Stimulated activated naive CD8-positive, alpha-beta T cell treated with anti-CD3 and anti-CD28 coated beads, Interleukin-15, Interleukin-2, amounts not matched to agents 100 ng/mL and 50 ng/mL, for 24 hours (primary cell): ENCODE measurements at regions not wholly inside any gene's neighbourhood (a gene's known extent, or its start where the extent isn't known, plus 50 kb on each side); places are given as distances from the start of the nearest gene placed in this dataset.

Experiments
- H3K27ac Mint-ChIP-seq: one replicate; pipeline ENCODE4 v1.8.0; 2021; ENCODE audit warnings: mild to moderate bottlenecking, mixed read lengths
- H3K27me3 Mint-ChIP-seq: one replicate; pipeline ENCODE4 v1.8.0; 2021; ENCODE audit warnings: mixed read lengths
- H3K36me3 Mint-ChIP-seq: one replicate; pipeline ENCODE4 v1.8.0; 2021; ENCODE audit warnings: low read depth, mixed read lengths
- H3K4me1 Mint-ChIP-seq: one replicate; pipeline ENCODE4 v1.8.0; 2021; ENCODE audit warnings: low read depth, mixed read lengths
- H3K4me3 Mint-ChIP-seq: one replicate; pipeline ENCODE4 v1.8.0; 2021; ENCODE audit warnings: mild to moderate bottlenecking, mixed read lengths
- H3K9me3 Mint-ChIP-seq: one replicate; pipeline ENCODE4 v1.8.0; 2021; ENCODE audit warnings: mixed read lengths

GRCh38 chr6:21947731-21948386 lies 349.0 kb downstream of the PRL start:
- Mint-ChIP-seq H3K27me3 (peaks cover 7% of the 10 kb centered on the region), H3K4me1 (peaks cover 14% of the 10 kb centered on the region), H3K4me3 (no peak overlapping the region), H3K27ac (no peak overlapping the region), H3K36me3 (no peaks in the 10 kb centered on the region), H3K9me3 (no peaks in the 10 kb centered on the region)

- no peak overlapping the region for H3K4me3 Mint-ChIP-seq
- no peaks in the 10 kb centered on the region for H3K9me3 Mint-ChIP-seq
- H3K27ac Mint-ChIP-seq: no peak overlapping the region
- peaks cover 14% of the 10 kb centered on the region for H3K4me1 Mint-ChIP-seq
- H3K36me3 Mint-ChIP-seq: no peaks in the 10 kb centered on the region
- peaks cover 7% of the 10 kb centered on the region for H3K27me3 Mint-ChIP-seq
Measured at GRCh38 chr6:21949211-21949801, 347.5 kb downstream of the PRL start.

DNA sequence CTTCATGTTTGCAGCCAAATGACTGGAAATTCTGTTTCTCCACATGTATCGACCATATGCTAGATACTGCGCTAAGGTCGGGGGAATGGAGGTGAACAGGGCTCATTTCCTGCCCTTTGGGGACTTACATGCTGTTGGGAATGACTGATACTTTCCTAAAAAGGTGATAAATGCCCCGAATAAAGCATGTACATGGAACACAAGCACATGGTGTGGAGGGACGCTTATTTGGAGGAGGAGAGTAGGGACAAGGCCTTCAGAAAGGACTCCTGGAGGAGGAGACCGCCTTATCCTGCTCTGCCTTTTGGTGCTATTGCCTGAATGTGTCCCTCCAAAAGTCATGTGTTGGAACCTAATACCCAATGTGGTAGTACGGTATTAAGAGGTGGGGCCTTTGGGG lies 344.5 kb downstream of the PRL start:
- Mint-ChIP-seq H3K27ac (no peak overlapping the region), H3K9me3 (no peaks in the 10 kb centered on the region), H3K36me3 (no peaks in the 10 kb centered on the region)

GRCh38 chr6:21953831-21954801 lies 342.7 kb downstream of the PRL start:
- Mint-ChIP-seq H3K36me3 (no peaks in the 10 kb centered on the region), H3K27ac (no peak overlapping the region), H3K4me1 (peaks cover 9% of the 10 kb centered on the region), H3K9me3 (peaks cover 3% of the 10 kb centered on the region), H3K4me3 (no peak overlapping the region), H3K27me3 (peaks cover 3% of the 10 kb centered on the region)

More for the DNA sequence above, 344.5 kb downstream of the PRL start:
- Mint-ChIP-seq H3K27me3 (peaks cover 7% of the 10 kb centered on the region), H3K4me3 (no peak overlapping the region), H3K4me1 (peaks cover 14% of the 10 kb centered on the region)

DNA sequence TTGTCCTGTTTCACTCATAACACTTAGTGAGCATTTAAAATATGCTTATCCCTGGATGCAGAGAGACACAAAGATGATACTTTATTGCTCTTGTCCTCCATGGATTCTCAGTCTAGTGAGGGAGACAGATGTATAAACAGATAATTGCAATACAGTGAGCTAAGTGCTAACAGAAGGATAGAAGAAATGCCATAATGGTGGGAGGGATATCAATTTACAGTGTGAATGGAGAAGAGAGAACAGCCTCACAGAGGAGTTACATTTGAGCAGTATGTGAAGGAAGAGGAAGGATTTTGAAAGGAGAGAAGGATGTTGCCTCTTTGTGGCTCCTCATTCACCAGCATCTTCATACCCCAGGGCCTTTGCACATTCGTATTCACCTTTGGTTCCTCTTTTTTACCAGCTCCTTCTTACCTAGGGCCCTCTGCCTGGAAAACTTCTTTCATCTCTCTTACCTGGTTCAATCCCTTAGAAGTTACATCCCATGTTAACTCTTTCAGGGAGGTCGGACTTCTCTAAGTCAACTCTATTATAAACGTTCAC lies 341.7 kb downstream of the PRL start:
- H3K9me3 Mint-ChIP-seq: peaks cover 3% of the 10 kb centered on the region

DNA sequence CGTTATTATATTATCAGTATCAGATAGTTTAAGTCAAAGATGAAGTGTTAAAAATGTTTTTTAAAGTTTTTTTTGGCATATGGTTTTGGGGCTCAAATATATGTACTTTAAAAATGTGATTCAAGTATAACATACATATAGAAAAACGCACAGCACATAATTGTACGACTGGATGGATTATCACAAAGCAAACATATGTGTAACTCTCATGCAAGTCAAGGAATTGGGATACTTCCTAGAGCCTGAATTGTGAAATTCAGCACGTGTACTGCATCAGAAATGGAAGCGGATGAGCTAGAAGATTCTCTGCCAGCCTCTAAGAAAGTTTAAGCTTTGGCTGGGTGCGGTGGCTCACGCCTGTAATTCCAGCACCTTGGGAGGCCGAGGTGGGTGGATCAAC lies 340.9 kb downstream of the PRL start:
- no peak overlapping the region for H3K27ac Mint-ChIP-seq
- peaks cover 9% of the 10 kb centered on the region for H3K4me1 Mint-ChIP-seq
- H3K4me3 Mint-ChIP-seq: no peak overlapping the region
- H3K27me3 Mint-ChIP-seq: no peaks in the 10 kb centered on the region
- no peaks in the 10 kb centered on the region for H3K36me3 Mint-ChIP-seq
- H3K9me3 Mint-ChIP-seq: peaks cover 3% of the 10 kb centered on the region

More for the DNA sequence above, 341.7 kb downstream of the PRL start:
- Mint-ChIP-seq H3K4me3 (no peak overlapping the region), H3K27ac (no peak overlapping the region), H3K4me1 (peaks cover 9% of the 10 kb centered on the region), H3K27me3 (no peaks in the 10 kb centered on the region), H3K36me3 (no peaks in the 10 kb centered on the region)

DNA sequence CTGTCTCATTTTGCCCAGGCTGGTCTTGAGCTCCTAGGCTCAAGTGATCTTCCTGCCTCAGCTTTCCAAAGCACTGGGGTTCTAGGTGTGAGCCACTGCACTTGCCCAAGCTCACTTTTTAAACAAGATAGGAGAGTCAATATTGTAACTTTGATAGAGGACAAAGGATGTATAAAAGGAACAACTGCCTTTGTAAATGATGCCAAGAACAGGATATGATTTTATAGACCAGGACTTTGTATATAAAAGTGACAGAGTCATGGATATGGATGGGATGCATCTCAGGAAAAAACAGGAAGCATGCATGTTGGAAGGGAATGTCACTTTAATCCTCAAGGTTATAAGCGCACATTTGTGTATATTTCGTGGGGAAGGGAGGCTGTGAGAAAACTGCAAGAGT lies 338.4 kb downstream of the PRL start:
- no peaks in the 10 kb centered on the region for H3K27me3 Mint-ChIP-seq
- no peak overlapping the region for H3K4me3 Mint-ChIP-seq
- no peak overlapping the region for H3K27ac Mint-ChIP-seq
- H3K9me3 Mint-ChIP-seq: peaks cover 3% of the 10 kb centered on the region
- no peaks in the 10 kb centered on the region for H3K36me3 Mint-ChIP-seq
- H3K4me1 Mint-ChIP-seq: no peaks in the 10 kb centered on the region

DNA sequence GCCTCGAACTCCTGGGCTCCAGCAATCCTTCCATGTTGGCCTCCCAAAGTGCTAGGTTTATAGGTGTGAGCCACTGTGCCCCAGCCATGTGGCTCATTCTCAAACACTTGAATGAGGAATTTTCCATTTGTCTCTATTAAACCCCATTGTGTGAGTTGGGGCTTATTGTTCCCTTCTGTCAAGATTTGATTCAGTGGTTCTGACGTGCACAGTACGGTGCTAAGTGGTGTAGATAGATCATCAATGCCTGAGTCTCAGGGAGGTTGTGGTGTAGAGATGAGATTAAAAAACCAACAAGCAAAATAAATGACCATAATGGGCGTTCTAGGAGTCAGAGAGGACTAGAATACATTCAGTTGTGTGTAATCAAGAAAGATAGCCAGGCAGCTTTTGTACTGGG lies 335.6 kb downstream of the PRL start:
- H3K4me1 Mint-ChIP-seq: peaks cover 5% of the 10 kb centered on the region
- no peak overlapping the region for H3K27ac Mint-ChIP-seq
- H3K36me3 Mint-ChIP-seq: no peaks in the 10 kb centered on the region
- H3K9me3 Mint-ChIP-seq: peaks cover 3% of the 10 kb centered on the region
- no peak overlapping the region for H3K4me3 Mint-ChIP-seq
- H3K27me3 Mint-ChIP-seq: no peaks in the 10 kb centered on the region

GRCh38 chr6:21965016-21965415 lies 331.8 kb downstream of the PRL start:
- Mint-ChIP-seq H3K27ac (no peak overlapping the region), H3K36me3 (no peaks in the 10 kb centered on the region), H3K4me1 (peaks cover 5% of the 10 kb centered on the region), H3K9me3 (no peaks in the 10 kb centered on the region), H3K4me3 (no peak overlapping the region), H3K27me3 (no peaks in the 10 kb centered on the region)

- no peaks in the 10 kb centered on the region for H3K27me3 Mint-ChIP-seq
- peaks cover 5% of the 10 kb centered on the region for H3K4me1 Mint-ChIP-seq
- H3K27ac Mint-ChIP-seq: no peak overlapping the region
- no peaks in the 10 kb centered on the region for H3K36me3 Mint-ChIP-seq
- H3K4me3 Mint-ChIP-seq: no peak overlapping the region
- no peaks in the 10 kb centered on the region for H3K9me3 Mint-ChIP-seq
Measured at GRCh38 chr6:21965953-21966539, 330.8 kb downstream of the PRL start.

GRCh38 chr6:21967056-21967974 lies 329.5 kb downstream of the PRL start:
- no peaks in the 10 kb centered on the region for H3K27me3 Mint-ChIP-seq
- no peaks in the 10 kb centered on the region for H3K36me3 Mint-ChIP-seq
- H3K4me3 Mint-ChIP-seq: no peak overlapping the region
- no peak overlapping the region for H3K27ac Mint-ChIP-seq
- peaks cover 5% of the 10 kb centered on the region for H3K4me1 Mint-ChIP-seq
- no peaks in the 10 kb centered on the region for H3K9me3 Mint-ChIP-seq

DNA sequence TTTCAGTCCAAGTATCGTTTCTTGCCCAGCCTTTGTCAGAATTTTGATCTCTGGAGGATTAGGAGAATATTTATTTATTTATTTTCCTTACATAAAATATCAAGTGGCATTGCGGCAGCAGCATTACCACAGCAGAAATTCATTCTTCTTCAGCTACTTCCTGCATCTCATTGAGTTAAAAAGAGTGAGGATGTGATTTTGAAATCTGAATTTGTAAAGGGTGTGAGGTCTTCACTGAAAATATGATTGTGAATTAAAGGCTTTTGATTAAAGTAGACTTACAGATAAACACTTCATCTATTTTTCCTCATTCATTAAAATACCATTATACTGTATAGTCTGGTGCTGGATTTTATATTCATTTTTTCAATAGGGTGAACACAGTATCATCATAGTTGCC lies 328.4 kb downstream of the PRL start:
- Mint-ChIP-seq H3K4me1 (peaks cover 5% of the 10 kb centered on the region), H3K36me3 (no peaks in the 10 kb centered on the region), H3K9me3 (no peaks in the 10 kb centered on the region), H3K27ac (no peak overlapping the region), H3K27me3 (no peaks in the 10 kb centered on the region), H3K4me3 (no peak overlapping the region)

DNA sequence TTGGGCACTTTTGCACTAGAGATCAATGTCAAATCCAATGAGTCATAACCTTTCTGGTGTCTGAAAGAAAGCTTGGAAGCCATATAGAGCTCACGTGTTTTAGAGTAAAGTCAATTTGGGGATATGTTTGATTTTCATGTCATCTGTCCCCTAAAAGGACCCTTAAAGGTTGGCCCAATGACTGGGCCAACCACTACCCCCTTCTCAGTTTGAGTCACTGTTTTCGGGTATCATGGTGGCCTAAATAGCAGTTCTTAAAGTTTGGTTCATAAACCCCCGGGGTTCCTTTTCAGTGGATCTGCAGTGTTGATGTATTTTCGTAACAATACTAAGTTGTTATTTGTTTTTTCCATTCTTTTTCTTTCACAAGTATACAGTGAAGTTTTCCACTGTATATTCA lies 327.6 kb downstream of the PRL start:
- Mint-ChIP-seq H3K27me3 (no peaks in the 10 kb centered on the region), H3K9me3 (no peaks in the 10 kb centered on the region), H3K4me3 (no peak overlapping the region), H3K36me3 (no peaks in the 10 kb centered on the region), H3K27ac (no peak overlapping the region), H3K4me1 (peaks cover 5% of the 10 kb centered on the region)
